Stimulated activated naive B cell treated with anti-CD40 and anti-IgM and Interleukin-4, amounts not matched to agents 10 μg/mL and 1 μg/mL and 100 μg/mL, for 72 hours (primary cell): ENCODE measurements at regions not wholly inside any gene's neighbourhood (a gene's known extent, or its start where the extent isn't known, plus 50 kb on each side); places are given as distances from the start of the nearest gene placed in this dataset.

Experiments
- ATAC-seq, 2 donors: fragments of 150-1000 bp; cut with Tn5 transposase; replicated peaks; 2 replicates each; pipeline ENCODE4 v1.10.0; 2021; ENCODE audit warnings: moderate library complexity in 1 of 2
- DNase-seq: peaks from one replicate; pipeline ENCODE4 v3.0.0; 2021
- H3K27ac Mint-ChIP-seq: one replicate; pipeline ENCODE4 v1.8.0; 2022; ENCODE audit warnings: mild to moderate bottlenecking, mixed read lengths
- H3K27me3 Mint-ChIP-seq, 2 donors: one replicate each; pipeline ENCODE4 v1.8.0; 2022; ENCODE audit warnings: mixed read lengths in 2 of 2
- H3K36me3 Mint-ChIP-seq, 2 donors: one replicate each; pipeline ENCODE4 v1.8.0; 2022; ENCODE audit warnings: mixed read lengths in 2 of 2, mild to moderate bottlenecking in 1 of 2
- H3K4me1 Mint-ChIP-seq, 2 donors: one replicate each; pipeline ENCODE4 v1.8.0; 2022; ENCODE audit warnings: mixed read lengths in 2 of 2, mild to moderate bottlenecking in 1 of 2
- H3K4me3 Mint-ChIP-seq, 2 donors: one replicate each; pipeline ENCODE4 v1.8.0; 2022; ENCODE audit warnings: mild to moderate bottlenecking in 2 of 2, mixed read lengths in 2 of 2, moderate library complexity in 1 of 2
- H3K9me3 Mint-ChIP-seq, 2 donors: one replicate each; pipeline ENCODE4 v1.8.0; 2022; ENCODE audit warnings: mixed read lengths in 2 of 2, mild to moderate bottlenecking in 1 of 2

- Mint-ChIP-seq H3K36me3 (peaks cover 12 to 16% of the 10 kb centered on the region in 2 donors), H3K9me3 (no peaks in the 10 kb centered on the region), H3K4me1 (peaks cover 4 to 9% of the 10 kb centered on the region in 2 donors), H3K27ac (no peak overlapping the region), H3K4me3 (no peak overlapping the region), H3K27me3 (no peaks in the 10 kb centered on the region)
- ATAC-seq (no peak), DNase-seq (no peak)
These were observed 110.8 kb downstream of the ZIC5 start for GRCh38 chr13:99860745-99861144.

GRCh38 chr13:99859178-99860177, 112.1 kb downstream of the ZIC5 start:
- H3K9me3 Mint-ChIP-seq, result no peaks in the 10 kb centered on the region
- no peak overlapping the region for H3K4me3 Mint-ChIP-seq
- H3K27ac Mint-ChIP-seq, result no peak overlapping the region
- H3K36me3 Mint-ChIP-seq, result peaks cover 10 to 16% of the 10 kb centered on the region in 2 donors
- H3K27me3 Mint-ChIP-seq, result no peaks in the 10 kb centered on the region
- peaks cover 4 to 9% of the 10 kb centered on the region in 2 donors for H3K4me1 Mint-ChIP-seq
- DNase-seq (peak; percentile 6), ATAC-seq (peak; percentile 63 to 68)

- Mint-ChIP-seq H3K4me1 (peaks cover 4 to 9% of the 10 kb centered on the region in 2 donors), H3K27ac (no peak overlapping the region), H3K27me3 (no peaks in the 10 kb centered on the region), H3K9me3 (no peaks in the 10 kb centered on the region), H3K4me3 (no peak overlapping the region), H3K36me3 (peaks cover 5 to 12% of the 10 kb centered on the region in 2 donors)
- ATAC-seq, result no peak
- DNase-seq, result no peak
These were observed 113.8 kb downstream of the ZIC5 start for GRCh38 chr13:99857738-99858137.

GRCh38 chr13:99855526-99856420, 115.8 kb downstream of the ZIC5 start:
- H3K9me3 Mint-ChIP-seq, result no peaks in the 10 kb centered on the region

GRCh38 chr13:99854366-99854765, 117.2 kb downstream of the ZIC5 start:
- no peak overlapping the region for H3K4me3 Mint-ChIP-seq
- no peak for ATAC-seq
- H3K4me1 Mint-ChIP-seq, result peaks cover 2% of the 10 kb centered on the region in 2 donors
- DNase-seq, result no peak
- no peaks in the 10 kb centered on the region for H3K27me3 Mint-ChIP-seq
- no peak overlapping the region for H3K27ac Mint-ChIP-seq
- H3K36me3 Mint-ChIP-seq, result peaks cover 5 to 6% of the 10 kb centered on the region in 2 donors
- H3K9me3 Mint-ChIP-seq, result peaks cover 0 to 2% of the 10 kb centered on the region in 2 donors

More at GRCh38 chr13:99855526-99856420, 115.8 kb downstream of the ZIC5 start:
- H3K4me1 Mint-ChIP-seq, result peaks cover 4 to 9% of the 10 kb centered on the region in 2 donors
- DNase-seq, result no peak
- H3K36me3 Mint-ChIP-seq, result peaks cover 5 to 12% of the 10 kb centered on the region in 2 donors
- no peak overlapping the region for H3K27ac Mint-ChIP-seq
- H3K27me3 Mint-ChIP-seq, result no peaks in the 10 kb centered on the region
- no peak overlapping the region for H3K4me3 Mint-ChIP-seq
- no peak for ATAC-seq

- H3K27me3 Mint-ChIP-seq, result no peaks in the 10 kb centered on the region
- H3K27ac Mint-ChIP-seq, result no peak overlapping the region
- peaks cover 0 to 2% of the 10 kb centered on the region in 2 donors for H3K36me3 Mint-ChIP-seq
- no peak overlapping the region for H3K4me3 Mint-ChIP-seq
- no peaks in the 10 kb centered on the region for H3K4me1 Mint-ChIP-seq
- no peak for DNase-seq
- ATAC-seq, result no peak
- H3K9me3 Mint-ChIP-seq, result peaks cover 0 to 2% of the 10 kb centered on the region in 2 donors
These were observed 124.2 kb downstream of the ZIC5 start for GRCh38 chr13:99847318-99847750.

GRCh38 chr13:99845161-99845874, 126.2 kb downstream of the ZIC5 start:
- DNase-seq (no peak), ATAC-seq (no peak)
- Mint-ChIP-seq H3K4me1 (no peaks in the 10 kb centered on the region), H3K4me3 (no peak overlapping the region), H3K36me3 (peaks cover 0 to 2% of the 10 kb centered on the region in 2 donors), H3K27me3 (no peaks in the 10 kb centered on the region), H3K27ac (no peak overlapping the region), H3K9me3 (peaks cover 0 to 2% of the 10 kb centered on the region in 2 donors)

- Mint-ChIP-seq H3K36me3 (peaks cover under 1 to 5% of the 10 kb centered on the region in 2 donors), H3K27me3 (no peaks in the 10 kb centered on the region), H3K4me3 (no peak overlapping the region), H3K9me3 (peaks cover 0 to under 1% of the 10 kb centered on the region in 2 donors), H3K27ac (no peak overlapping the region), H3K4me1 (no peaks in the 10 kb centered on the region)
- ATAC-seq, result no peak
- no peak for DNase-seq
These were observed 127.1 kb downstream of the ZIC5 start for GRCh38 chr13:99844421-99844820.

GRCh38 chr13:99843872-99844271, 127.7 kb downstream of the ZIC5 start:
- Mint-ChIP-seq H3K27ac (no peak overlapping the region), H3K36me3 (peaks cover 0 to 7% of the 10 kb centered on the region in 2 donors), H3K9me3 (no peaks in the 10 kb centered on the region), H3K4me1 (no peaks in the 10 kb centered on the region), H3K27me3 (no peaks in the 10 kb centered on the region), H3K4me3 (no peak overlapping the region)
- DNase-seq (no peak), ATAC-seq (no peak)

- Mint-ChIP-seq H3K27me3 (no peaks in the 10 kb centered on the region), H3K36me3 (peaks cover 0 to 7% of the 10 kb centered on the region in 2 donors), H3K27ac (no peak overlapping the region), H3K4me1 (no peaks in the 10 kb centered on the region), H3K9me3 (no peaks in the 10 kb centered on the region), H3K4me3 (no peak overlapping the region)
- no peak for DNase-seq
- ATAC-seq, result no peak
These were observed 129.2 kb downstream of the ZIC5 start for GRCh38 chr13:99842405-99842804.

- Mint-ChIP-seq H3K27me3 (no peaks in the 10 kb centered on the region), H3K4me1 (peaks cover 0 to 2% of the 10 kb centered on the region in 2 donors), H3K4me3 (no peak overlapping the region), H3K36me3 (peaks cover 0 to 13% of the 10 kb centered on the region in 2 donors), H3K9me3 (no peaks in the 10 kb centered on the region), H3K27ac (no peak overlapping the region)
- DNase-seq (no peak), ATAC-seq (no peak)
These were observed 135.3 kb downstream of the ZIC5 start for GRCh38 chr13:99836291-99836690.

- no peaks in the 10 kb centered on the region for H3K9me3 Mint-ChIP-seq
- no peak overlapping the region for H3K27ac Mint-ChIP-seq
- DNase-seq, result no peak
- H3K4me3 Mint-ChIP-seq, result no peak overlapping the region
- no peaks in the 10 kb centered on the region for H3K27me3 Mint-ChIP-seq
- peaks cover 0 to 2% of the 10 kb centered on the region in 2 donors for H3K4me1 Mint-ChIP-seq
- no peak for ATAC-seq
- peaks cover 0 to 13% of the 10 kb centered on the region in 2 donors for H3K36me3 Mint-ChIP-seq
These were observed 136.1 kb downstream of the ZIC5 start for GRCh38 chr13:99835442-99835841.

- ATAC-seq (no peak), DNase-seq (no peak)
- Mint-ChIP-seq H3K9me3 (no peaks in the 10 kb centered on the region), H3K27ac (no peak overlapping the region), H3K4me3 (no peak overlapping the region), H3K27me3 (no peaks in the 10 kb centered on the region), H3K36me3 (peaks cover 0 to 8% of the 10 kb centered on the region in 2 donors), H3K4me1 (peaks cover 0 to 2% of the 10 kb centered on the region in 2 donors)
These were observed 137.3 kb downstream of the ZIC5 start for GRCh38 chr13:99834246-99834645.

GRCh38 chr13:99832347-99832746, 139.2 kb downstream of the ZIC5 start:
- no peak overlapping the region for H3K4me3 Mint-ChIP-seq
- peaks cover 0 to 2% of the 10 kb centered on the region in 2 donors for H3K4me1 Mint-ChIP-seq
- ATAC-seq (no peak), DNase-seq (no peak)
- H3K27ac Mint-ChIP-seq, result no peak overlapping the region
- no peaks in the 10 kb centered on the region for H3K9me3 Mint-ChIP-seq
- no peaks in the 10 kb centered on the region for H3K27me3 Mint-ChIP-seq
- H3K36me3 Mint-ChIP-seq, result peaks cover 0 to 8% of the 10 kb centered on the region in 2 donors
